Activated CD8-positive, alpha-beta memory T cell treated with anti-CD3 and anti-CD28 coated beads for 1 hour (primary cell): ENCODE measurements at regions not wholly inside any gene's neighbourhood (a gene's known extent, or its start where the extent isn't known, plus 50 kb on each side); places are given as distances from the start of the nearest gene placed in this dataset.

Experiments used
- DNase-seq, 2 donors: peaks; one replicate each; pipeline ENCODE4 v3.0.0-alpha.2; 2020; ENCODE audit warnings: low read depth in 1 of 2; ENCODE audit errors: extremely low read depth in 1 of 2

- DNase-seq: no peak
Measured at GRCh38 chr5:167158588-167158987, 1132.9 kb upstream of the WWC1 start.

DNA sequence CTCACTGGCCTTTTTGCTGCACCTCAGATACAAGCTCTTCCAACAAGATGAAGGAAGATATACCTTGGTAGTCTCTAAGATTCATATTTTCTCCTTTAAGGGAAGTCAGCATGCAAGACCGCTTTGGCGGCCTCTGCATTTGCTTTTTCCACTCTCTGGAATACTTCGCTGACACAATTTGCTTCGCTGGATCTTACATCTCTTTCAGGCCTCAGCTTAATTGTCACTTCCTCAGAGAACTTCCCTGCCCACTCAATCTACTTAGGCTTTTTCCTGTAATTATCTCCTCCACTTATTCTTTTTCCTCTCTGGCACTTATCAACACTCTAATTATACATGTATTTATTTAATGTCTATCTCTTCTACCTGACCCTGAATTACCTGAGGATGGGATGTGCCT, 1131.1 kb upstream of the WWC1 start:
- DNase-seq: no peak

DNA sequence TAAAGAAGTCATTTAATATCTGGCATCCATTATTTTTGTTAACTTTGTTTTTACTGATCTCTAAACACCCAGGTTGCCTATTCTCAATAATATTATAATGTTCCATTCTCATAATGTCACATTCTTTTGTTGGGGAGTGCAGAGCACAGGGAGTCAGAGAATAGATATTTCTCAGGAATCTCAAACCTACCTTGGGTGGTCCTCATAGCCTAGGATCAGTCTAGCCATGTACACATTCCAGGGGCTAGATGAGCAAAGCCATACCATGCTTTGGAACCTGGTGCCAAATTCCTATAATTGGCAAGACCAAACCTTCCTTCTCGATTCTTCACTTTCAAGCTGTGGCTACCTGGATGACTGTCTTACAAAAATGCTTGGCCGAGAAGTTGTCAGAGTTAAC, 1124.7 kb upstream of the WWC1 start:
- no peak for DNase-seq

DNA sequence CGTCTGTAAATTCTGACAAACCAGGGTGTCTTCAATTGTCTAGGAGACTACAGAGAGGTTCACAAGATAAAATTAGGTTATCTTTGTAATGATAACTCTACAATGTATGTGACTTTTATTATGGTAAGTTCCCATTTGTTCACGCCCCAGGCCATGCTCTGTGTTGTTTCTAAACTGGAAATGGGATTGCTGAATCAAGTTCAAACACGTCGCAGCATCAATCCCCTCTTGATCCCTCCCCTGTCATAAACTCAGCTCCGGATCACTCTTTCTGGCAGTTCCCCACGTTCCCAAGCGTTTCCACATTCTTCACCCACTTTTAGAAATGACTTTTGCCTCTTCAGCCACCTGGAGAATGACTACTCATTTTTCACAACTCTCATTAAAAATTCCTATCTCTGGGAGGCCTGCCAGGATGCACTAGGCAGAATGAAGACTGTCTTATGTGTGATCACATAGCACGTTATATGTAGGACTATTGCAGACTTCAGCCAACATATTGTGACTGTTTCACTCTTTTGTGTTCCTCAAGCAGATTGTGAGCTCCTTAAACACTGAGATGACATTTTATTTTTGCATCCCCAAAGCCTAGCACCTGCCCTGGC, 1124.2 kb upstream of the WWC1 start:
- DNase-seq: no peak

DNA sequence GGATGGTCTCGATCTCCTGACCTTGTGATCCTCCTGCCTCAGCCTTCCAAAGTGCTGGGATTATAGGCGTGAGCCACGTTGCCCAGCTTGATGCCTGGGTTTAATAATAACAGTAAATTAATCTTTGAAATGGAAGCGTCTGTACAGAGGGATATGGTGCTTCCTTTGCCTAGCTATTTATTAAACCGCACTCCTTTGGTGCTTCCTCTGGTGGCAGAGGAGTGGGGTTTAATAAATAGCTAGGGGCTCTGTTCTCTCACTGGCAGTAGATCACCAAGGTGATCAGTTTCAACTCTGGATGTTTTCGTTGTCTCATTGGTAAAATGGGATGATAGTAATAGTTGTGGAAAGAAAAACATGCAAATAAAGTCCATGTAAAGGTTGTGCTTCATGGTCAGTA, 1122.5 kb upstream of the WWC1 start:
- no peak for DNase-seq

- no peak for DNase-seq
Measured at GRCh38 chr5:167171056-167171455, 1120.4 kb upstream of the WWC1 start.

- no peak for DNase-seq
Measured at GRCh38 chr5:167177736-167178135, 1113.7 kb upstream of the WWC1 start.

DNA sequence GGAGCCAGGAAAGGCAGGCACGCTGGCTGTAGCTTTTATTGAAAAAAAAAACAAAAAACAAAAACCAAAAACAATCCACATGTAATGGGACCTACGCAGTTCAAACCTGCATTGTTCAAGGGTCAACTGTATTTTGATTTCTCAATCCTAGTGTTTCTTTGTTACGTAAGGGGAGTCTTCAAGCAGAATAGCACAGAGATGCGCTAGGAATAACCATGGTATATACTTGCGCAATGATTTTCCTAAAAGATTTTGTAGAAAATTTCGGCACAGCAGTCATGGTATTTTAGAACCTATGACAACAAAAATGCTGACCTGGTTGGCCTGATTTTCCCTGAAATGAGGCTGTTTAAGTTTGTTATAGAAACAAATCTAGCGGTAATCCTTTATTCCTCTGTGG, 1110.5 kb upstream of the WWC1 start:
- no peak for DNase-seq

- no peak for DNase-seq
Measured at GRCh38 chr5:167205881-167206280, 1085.6 kb upstream of the WWC1 start.

DNA sequence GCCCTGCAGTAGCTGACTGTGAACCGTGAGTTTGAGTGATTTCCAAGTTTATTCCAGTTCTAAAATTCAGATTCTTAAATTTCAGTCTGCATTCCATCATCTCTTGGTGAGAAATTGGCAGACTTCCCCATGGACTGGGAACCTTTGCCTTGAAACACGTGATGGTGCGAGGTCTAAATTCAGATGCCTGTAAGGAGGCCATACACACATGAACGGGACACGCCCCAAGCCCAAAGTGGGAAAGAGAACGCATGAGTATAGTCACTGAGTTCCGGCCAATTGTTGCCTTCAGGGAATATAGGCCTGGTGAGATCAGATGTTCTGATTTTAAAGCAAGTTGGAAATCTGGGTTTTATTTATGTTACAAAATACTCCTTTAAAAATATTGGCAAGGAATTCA, 1084.4 kb upstream of the WWC1 start:
- DNase-seq: no peak

DNA sequence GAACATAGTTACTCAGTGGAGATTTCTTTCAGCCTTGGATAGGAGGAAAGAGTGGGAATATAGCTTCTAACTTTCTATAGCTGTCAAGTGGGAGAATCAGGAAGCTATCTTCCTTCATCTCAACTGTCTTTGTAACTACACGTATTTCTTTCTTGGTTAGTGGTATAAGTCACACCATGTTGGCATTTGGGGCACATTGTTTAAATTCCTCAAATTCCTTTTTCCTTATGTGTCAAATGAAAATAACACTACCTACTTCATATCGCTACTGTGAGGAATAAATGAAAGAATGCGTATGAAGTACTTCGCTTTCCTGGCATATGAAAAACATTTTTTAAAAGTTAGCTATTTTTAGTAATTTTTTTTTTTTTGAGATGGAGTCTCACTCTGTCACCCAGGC, 1082.5 kb upstream of the WWC1 start:
- DNase-seq: no peak

DNA sequence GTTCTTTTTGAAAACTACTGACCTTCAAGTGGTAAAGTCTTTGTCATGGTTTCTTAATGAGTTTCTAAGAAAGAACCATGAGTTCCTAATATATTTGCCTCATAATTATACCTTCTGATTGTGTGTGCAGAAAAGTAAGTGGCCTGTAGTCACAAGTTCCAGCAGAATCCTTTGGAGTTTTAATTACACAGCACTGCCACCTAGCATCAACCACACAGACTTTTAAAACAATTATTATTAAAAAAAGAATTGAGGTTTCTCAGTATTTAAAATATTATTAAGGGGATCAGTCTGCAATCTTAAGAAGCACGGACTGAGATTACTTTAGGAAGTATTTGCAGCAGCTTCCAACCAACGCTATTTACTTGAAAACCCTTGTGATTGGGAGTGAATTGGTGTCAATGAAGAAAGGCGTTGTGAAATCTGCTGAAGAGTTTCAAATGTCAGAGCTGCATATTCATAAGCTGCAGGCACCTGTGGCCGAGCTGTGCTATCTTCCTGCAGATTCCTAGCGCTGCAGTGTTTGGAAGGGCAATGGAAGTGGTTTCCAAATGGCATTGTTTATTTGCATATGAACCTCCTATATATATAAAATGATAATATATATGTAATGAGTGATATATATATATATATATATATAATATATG, 1074.2 kb upstream of the WWC1 start:
- no peak for DNase-seq

DNA sequence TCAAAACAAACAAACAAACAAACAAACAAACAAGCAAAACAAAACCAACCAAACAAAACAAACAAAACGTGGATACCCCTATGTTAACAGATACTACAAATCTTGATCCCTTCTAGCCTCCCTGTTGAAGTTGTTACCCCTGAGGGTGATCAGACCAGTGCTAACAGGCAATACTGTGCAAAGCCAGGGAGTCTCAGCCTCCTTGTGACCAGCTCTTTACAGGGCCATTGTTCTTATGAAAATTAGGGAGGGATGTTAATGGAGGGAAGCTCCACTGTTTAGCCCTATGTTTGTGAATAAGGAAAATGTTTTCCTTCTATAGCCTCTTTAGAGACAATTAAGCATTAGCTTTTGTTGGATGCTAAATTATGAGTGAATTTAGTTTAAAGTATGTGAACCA, 1072.1 kb upstream of the WWC1 start:
- DNase-seq: no peak

GRCh38 chr5:167226386-167226785, 1065.1 kb upstream of the WWC1 start:
- no peak for DNase-seq

GRCh38 chr5:167228134-167228533, 1063.3 kb upstream of the WWC1 start:
- DNase-seq: no peak

- DNase-seq: no peak
Measured at GRCh38 chr5:167229751-167230150, 1061.7 kb upstream of the WWC1 start.

DNA sequence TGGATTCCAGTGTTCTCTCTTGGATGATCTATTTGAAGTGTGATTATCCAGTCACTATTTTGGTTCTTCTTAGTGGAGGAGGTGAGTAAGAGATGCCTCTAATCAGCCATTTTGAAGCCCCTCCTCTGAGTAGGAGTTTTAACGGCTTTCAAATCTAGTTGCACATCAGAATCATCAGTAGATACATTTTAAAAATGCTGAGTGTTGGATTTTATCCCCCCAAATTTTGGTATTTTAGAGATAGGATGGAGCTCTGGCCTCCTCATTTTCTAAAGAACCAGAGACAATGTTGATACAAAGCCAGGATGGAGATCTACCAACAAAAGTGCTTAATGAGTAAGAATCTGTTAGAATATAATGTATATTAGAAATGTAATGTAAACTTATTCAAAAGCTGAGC, 1061.0 kb upstream of the WWC1 start:
- no peak for DNase-seq

- no peak for DNase-seq
Measured at GRCh38 chr5:167232675-167233311, 1058.7 kb upstream of the WWC1 start.

- no peak for DNase-seq
Measured at GRCh38 chr5:167233507-167234220, 1057.8 kb upstream of the WWC1 start.

- DNase-seq: no peak
Measured at GRCh38 chr5:167241436-167242067, 1049.9 kb upstream of the WWC1 start.

- no peak for DNase-seq
Measured at GRCh38 chr5:167242701-167243100, 1048.7 kb upstream of the WWC1 start.
